Uterus (tissue), 2 donors: ENCODE measurements at regions not wholly inside any gene's neighbourhood (a gene's known extent, or its start where the extent isn't known, plus 50 kb on each side); places are given as distances from the start of the nearest gene placed in this dataset.

Experiments
- POLR2A ChIP-seq, 2 donors: fragments of 450-650 bp; IDR thresholded peaks; one replicate each; pipeline ENCODE4 v1.6.1; 2016; ENCODE audit warnings: antibody characterized with exemption in 2 of 2, mild to moderate bottlenecking in 1 of 2, moderate library complexity in 1 of 2
- TF ChIP-seq, protein P1 (sequence below), 4 experiments: fragments of 200-600 bp in 2 of 4; fragments of 450-650 bp in 2 of 4; sonication (generic) in 2 of 4; IDR thresholded peaks; one replicate each; pipeline ENCODE4 v1.5.1; 2016 to 2019; ENCODE audit warnings: antibody characterized with exemption in 4 of 4, mild to moderate bottlenecking in 2 of 4, moderate library complexity in 1 of 4

DNA sequence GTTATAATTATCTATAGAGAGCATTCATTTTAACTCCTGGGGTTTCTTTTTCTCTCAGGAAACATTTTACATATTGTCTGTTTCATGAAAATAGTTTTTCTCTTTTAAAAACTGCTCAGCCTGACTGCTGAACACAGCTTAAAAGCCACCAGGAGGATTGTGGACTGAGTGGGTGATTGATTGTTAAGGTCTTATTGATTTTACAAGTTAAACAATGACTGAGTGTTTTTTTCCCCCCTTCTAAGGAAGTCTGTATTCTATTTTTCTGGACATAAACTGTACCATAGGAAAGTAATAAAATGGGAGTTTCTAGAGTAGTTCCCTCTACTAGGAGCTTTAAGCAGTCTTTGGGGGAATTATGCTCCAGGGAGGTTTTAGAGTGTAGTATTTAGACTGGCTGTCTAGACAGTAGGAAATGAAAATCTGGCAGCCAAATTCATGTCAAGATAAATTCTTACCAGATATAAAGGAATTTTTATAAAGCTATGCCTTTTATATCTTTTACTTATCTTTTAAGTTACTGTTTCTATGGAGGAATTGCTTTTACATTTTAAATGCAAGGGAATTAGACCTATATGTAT, 463.9 kb downstream of the PRR16 start:
- TF ChIP-seq, protein P1, sequence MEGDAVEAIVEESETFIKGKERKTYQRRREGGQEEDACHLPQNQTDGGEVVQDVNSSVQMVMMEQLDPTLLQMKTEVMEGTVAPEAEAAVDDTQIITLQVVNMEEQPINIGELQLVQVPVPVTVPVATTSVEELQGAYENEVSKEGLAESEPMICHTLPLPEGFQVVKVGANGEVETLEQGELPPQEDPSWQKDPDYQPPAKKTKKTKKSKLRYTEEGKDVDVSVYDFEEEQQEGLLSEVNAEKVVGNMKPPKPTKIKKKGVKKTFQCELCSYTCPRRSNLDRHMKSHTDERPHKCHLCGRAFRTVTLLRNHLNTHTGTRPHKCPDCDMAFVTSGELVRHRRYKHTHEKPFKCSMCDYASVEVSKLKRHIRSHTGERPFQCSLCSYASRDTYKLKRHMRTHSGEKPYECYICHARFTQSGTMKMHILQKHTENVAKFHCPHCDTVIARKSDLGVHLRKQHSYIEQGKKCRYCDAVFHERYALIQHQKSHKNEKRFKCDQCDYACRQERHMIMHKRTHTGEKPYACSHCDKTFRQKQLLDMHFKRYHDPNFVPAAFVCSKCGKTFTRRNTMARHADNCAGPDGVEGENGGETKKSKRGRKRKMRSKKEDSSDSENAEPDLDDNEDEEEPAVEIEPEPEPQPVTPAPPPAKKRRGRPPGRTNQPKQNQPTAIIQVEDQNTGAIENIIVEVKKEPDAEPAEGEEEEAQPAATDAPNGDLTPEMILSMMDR (IDR thresholded peaks at IDR 0.05), result no peak
- no peak for TF ChIP-seq POLR2A (IDR thresholded peaks at IDR 0.05)
